BLaER1 (cell line): ENCODE measurements at regions not wholly inside any gene's neighbourhood (a gene's known extent, or its start where the extent isn't known, plus 50 kb on each side); places are given as distances from the start of the nearest gene placed in this dataset.

Experiments
- H3K27ac ChIP-seq: shearing (Covaris generic); formaldehyde crosslinking; 2 replicates; pipeline ENCODE4 v1.8.1; 2022
- H3K27me3 ChIP-seq: shearing (Covaris generic); formaldehyde crosslinking; 2 replicates; pipeline ENCODE4 v1.8.1; 2022
- H3K36me3 ChIP-seq: shearing (Covaris generic); formaldehyde crosslinking; 2 replicates; pipeline ENCODE4 v1.8.1; 2022
- H3K4me1 ChIP-seq: shearing (Covaris generic); formaldehyde crosslinking; 2 replicates; pipeline ENCODE4 v1.8.1; 2022
- H3K4me2 ChIP-seq: shearing (Covaris generic); formaldehyde crosslinking; 2 replicates; pipeline ENCODE4 v1.8.1; 2022
- H3K4me3 ChIP-seq: shearing (Covaris generic); formaldehyde crosslinking; 2 replicates; pipeline ENCODE4 v1.8.1; 2022
- H3K9ac ChIP-seq: shearing (Covaris generic); formaldehyde crosslinking; 2 replicates; pipeline ENCODE4 v1.8.1; 2022
- H3K9me3 ChIP-seq: shearing (Covaris generic); formaldehyde crosslinking; 2 replicates; pipeline ENCODE4 v1.8.1; 2022
- H4K20me1 ChIP-seq: shearing (Covaris generic); formaldehyde crosslinking; 2 replicates; pipeline ENCODE4 v1.8.1; 2022
- Cebpa-rat ChIP-seq: shearing (Covaris generic); IDR thresholded peaks from 2 replicates; pipeline ENCODE4 v1.8.1; 2022

DNA sequence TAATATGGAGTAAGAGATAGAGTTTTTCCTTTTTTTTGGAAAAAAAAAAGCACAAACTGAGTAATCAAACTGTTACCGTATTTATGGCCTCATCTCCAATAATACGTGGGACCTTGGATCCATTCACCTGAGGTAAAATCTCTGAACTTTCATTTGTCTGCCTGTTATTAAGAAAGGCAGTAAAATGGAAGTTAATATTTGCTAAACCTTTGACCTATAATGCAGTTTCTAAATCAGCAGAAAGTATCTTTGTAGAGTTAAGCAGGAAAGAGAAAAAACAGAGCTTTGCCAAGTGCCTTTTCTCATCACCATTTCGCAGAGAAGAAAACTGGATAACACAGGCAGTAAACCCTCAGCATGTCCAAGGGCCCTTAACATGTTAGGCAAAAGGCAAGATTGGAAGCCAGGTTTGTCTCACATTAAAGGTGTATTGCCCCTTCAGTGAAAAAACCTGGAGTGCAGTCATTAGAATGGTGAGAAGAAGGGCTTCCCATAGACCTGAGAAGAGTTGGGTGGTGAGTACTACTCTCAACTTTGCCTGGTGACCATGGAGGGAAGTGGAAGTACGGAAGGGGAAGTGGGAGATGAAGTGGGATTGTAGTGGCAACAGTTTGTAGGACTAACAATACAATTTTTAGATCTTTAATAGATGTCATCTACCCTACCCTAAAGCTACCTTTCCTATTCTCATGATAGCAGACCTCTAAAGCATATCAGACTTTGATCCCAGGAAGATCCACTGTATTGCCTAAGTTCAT, 65.4 kb upstream of the GRAMD2B start:
- no peaks in the 10 kb centered on the region for H3K9me3 ChIP-seq
- H4K20me1 ChIP-seq: no peaks in the 10 kb centered on the region
- no peak overlapping the region for H3K4me3 ChIP-seq
- H3K9ac ChIP-seq: no peak overlapping the region
- no peak for TF ChIP-seq Cebpa-rat
- H3K27me3 ChIP-seq: no peaks in the 10 kb centered on the region
- peaks cover 14% of the 10 kb centered on the region for H3K4me1 ChIP-seq
- no peak overlapping the region for H3K4me2 ChIP-seq
- H3K27ac ChIP-seq: no peak overlapping the region
- no peaks in the 10 kb centered on the region for H3K36me3 ChIP-seq

DNA sequence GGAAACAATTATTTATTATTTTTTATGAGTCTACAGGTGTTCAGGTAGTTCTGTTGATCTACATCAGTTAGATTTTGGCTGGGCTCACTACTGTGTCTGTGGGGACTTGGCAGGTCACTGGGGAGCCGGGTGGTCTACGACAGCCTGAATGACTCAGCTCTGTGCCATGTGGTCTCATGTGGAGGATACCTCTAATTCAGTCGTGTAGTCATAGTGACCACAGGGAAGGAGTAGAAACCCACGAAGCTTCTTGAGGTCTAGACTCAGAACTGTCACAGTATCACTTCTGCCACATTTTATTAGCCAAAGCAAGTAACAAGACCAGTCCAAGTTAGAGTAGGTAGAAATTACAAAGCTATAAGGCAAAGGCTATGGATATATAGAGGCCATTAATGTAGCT, 64.7 kb upstream of the GRAMD2B start:
- no peak overlapping the region for H3K27ac ChIP-seq
- H3K27me3 ChIP-seq: no peaks in the 10 kb centered on the region
- no peak overlapping the region for H3K9ac ChIP-seq
- no peaks in the 10 kb centered on the region for H4K20me1 ChIP-seq
- H3K4me1 ChIP-seq: peaks cover 14% of the 10 kb centered on the region
- no peak overlapping the region for H3K4me3 ChIP-seq
- TF ChIP-seq Cebpa-rat: no peak
- no peak overlapping the region for H3K4me2 ChIP-seq
- H3K36me3 ChIP-seq: no peaks in the 10 kb centered on the region
- no peaks in the 10 kb centered on the region for H3K9me3 ChIP-seq

DNA sequence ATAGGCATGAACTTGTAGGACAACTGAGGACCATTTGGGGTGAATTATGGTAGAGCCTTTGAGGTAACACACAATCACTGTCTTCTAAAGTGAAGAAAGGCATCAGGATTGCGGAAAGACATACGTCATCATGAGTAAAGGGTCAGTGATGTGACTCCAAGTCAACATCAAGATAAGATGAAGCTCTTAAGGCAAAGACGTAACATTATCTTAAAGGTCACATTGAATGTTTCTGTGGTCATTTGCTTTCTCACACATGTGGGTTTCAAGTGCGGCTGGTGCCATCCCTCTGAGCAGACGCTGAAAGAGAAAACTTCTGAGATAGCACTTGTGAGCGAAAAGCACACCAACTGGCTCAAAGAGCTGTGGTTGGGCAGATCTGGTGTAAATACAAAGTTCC, 63.3 kb upstream of the GRAMD2B start:
- H3K4me2 ChIP-seq: no peak overlapping the region

DNA sequence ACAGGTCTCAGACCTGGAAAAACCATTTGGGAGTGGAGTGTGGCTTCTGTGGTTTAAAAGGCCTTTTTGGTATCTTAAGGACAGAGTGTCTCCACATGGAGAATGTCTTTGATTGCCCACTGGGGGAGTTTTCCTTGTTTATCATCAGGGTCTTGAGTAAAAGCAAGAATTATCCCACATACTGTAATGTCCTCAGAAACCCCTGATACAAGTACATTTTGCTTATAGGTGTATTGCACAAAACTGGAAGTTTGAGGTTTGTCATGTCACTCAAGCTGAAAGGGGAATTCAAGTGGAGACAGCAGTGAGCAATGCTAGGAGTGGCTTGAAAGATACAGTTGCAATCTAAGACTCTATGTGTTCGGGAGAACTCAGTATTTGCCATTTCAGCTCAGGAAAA, 62.7 kb upstream of the GRAMD2B start:
- Histone ChIP-seq H3K27ac (no peak overlapping the region), H3K4me3 (no peak overlapping the region), H3K4me1 (no peaks in the 10 kb centered on the region), H3K9me3 (no peaks in the 10 kb centered on the region), H3K4me2 (no peak overlapping the region), H3K9ac (no peak overlapping the region), H3K27me3 (no peaks in the 10 kb centered on the region), H4K20me1 (no peaks in the 10 kb centered on the region), H3K36me3 (no peaks in the 10 kb centered on the region)
- no peak for TF ChIP-seq Cebpa-rat

More for the DNA sequence above, 63.3 kb upstream of the GRAMD2B start:
- TF ChIP-seq Cebpa-rat: no peak
- no peaks in the 10 kb centered on the region for H3K36me3 ChIP-seq
- H3K4me3 ChIP-seq: no peak overlapping the region
- H3K27me3 ChIP-seq: no peaks in the 10 kb centered on the region
- no peaks in the 10 kb centered on the region for H3K9me3 ChIP-seq
- no peaks in the 10 kb centered on the region for H4K20me1 ChIP-seq
- no peak overlapping the region for H3K27ac ChIP-seq
- H3K4me1 ChIP-seq: peaks cover 4% of the 10 kb centered on the region
- no peak overlapping the region for H3K9ac ChIP-seq

DNA sequence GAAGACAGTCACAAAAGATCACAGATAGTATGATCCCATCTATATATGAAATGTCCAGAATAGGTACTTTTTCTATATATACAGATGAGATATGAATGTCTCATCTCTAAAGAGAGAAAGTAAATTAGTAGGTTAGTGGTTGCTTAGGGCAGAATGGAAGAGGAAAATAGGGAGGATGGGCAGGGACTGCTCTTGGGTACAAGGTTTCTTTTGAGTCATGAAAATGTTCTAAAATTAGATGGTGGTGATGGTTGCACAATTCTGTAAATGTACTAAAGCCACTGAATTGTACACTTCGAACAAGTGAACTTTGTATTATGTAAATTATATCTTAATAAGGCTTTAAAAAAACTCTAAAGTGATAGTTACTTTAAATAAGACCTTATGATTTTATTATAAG, 59.6 kb upstream of the GRAMD2B start:
- H3K27ac ChIP-seq: no peak overlapping the region
- H3K4me2 ChIP-seq: no peak overlapping the region
- no peak overlapping the region for H3K4me3 ChIP-seq
- H3K9me3 ChIP-seq: no peaks in the 10 kb centered on the region
- H3K36me3 ChIP-seq: no peaks in the 10 kb centered on the region
- H3K27me3 ChIP-seq: no peaks in the 10 kb centered on the region
- H3K4me1 ChIP-seq: 0 out of 2 replicates have a peak, but pooled peaks cover 5% of the 10 kb centered on the region
- no peak overlapping the region for H3K9ac ChIP-seq
- no peaks in the 10 kb centered on the region for H4K20me1 ChIP-seq
- no peak for TF ChIP-seq Cebpa-rat

DNA sequence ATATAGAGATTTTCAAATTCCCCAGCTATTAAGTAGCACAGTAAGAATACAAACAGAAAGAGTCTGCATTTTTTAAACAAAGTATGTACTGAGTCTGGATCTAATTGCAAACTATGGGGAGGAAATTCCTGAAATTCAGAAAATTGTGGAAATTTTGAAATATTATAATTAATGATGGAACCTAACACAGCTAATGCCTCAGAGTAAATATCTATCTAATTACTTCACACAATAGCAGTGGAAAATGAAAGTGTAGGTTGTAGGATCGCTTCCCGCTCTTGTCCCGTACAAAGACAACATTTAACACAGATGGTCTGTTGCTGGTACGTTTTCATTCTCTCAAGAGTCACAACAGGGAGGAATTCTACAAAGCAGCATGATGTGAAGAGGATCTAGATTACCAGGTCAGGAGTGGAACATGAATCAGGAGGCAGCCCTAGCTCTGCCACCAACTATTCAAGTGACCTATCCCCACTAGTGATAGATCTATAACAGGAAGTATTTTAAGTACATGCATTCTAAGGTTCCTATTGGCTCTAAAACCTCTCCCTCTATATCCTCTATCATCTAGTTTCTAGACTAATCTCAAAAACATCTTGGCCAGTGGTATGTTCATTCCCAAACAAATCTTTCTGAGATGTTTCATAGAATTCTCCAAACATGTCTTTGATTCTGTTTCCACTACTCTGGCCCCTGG, 58.9 kb upstream of the GRAMD2B start:
- H3K4me3 ChIP-seq: no peak overlapping the region
- no peaks in the 10 kb centered on the region for H4K20me1 ChIP-seq
- H3K9me3 ChIP-seq: no peaks in the 10 kb centered on the region
- no peaks in the 10 kb centered on the region for H3K36me3 ChIP-seq
- H3K4me2 ChIP-seq: no peak overlapping the region
- H3K27me3 ChIP-seq: no peaks in the 10 kb centered on the region
- 0 out of 2 replicates have a peak, but pooled peaks cover 5% of the 10 kb centered on the region for H3K4me1 ChIP-seq
- no peak overlapping the region for H3K9ac ChIP-seq
- no peak for TF ChIP-seq Cebpa-rat
- H3K27ac ChIP-seq: no peak overlapping the region

DNA sequence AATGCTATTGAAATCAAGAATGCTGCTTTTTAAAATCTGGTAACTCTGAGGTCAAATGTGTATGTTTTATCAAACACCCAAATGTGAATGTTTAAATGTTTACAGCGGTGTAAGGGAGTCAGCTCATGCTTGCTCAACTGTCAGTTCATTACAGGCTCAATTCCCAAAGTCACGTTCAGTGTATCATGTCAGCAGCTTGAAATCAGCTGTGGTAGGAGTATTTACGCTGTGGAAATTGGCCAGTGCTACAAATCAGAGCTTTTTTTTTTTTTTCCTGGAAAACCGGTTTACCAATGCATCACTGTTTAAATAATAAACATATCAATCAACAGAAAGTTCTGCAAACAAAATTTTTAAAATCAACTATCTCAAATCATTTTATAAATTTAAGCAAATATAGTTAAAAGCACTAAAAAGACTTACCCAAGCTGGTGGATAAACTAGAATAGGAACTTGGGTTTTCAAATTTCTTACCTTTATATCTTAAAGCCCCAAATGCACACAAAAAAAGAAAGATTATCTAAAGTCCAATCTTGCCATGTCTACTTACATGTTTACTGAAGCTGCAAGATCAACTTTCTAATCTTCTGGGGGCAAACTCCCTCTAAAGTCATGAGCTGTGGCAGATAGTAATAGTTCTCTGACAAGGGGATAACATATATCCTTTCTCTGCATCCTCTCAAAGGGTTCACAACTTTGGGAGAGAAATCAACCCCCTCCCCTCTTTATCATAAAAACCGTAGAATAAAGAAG, 57.6 kb upstream of the GRAMD2B start:
- Histone ChIP-seq H3K4me3 (no peak overlapping the region), H4K20me1 (no peaks in the 10 kb centered on the region), H3K4me2 (no peak overlapping the region), H3K27me3 (no peaks in the 10 kb centered on the region), H3K9ac (no peak overlapping the region), H3K36me3 (no peaks in the 10 kb centered on the region), H3K4me1 (0 out of 2 replicates have a peak, but pooled peaks cover 5% of the 10 kb centered on the region), H3K27ac (no peak overlapping the region), H3K9me3 (no peaks in the 10 kb centered on the region)
- no peak for TF ChIP-seq Cebpa-rat

DNA sequence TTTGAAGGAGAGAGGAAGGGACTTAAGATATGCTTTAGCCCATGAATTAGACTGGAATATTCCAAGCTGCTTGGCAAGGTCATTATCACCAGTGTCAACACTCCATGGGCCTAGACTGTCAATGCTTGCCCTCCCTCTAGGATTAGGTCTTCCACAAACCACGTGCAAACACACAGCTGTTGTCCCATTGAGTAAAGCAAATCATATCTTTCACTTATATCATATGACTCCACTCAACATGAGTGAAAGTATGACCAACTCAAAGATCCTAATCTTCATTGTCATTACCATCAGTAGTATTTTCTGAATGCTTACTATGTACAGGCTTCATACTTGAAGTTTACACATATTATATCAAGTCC, 57.0 kb upstream of the GRAMD2B start:
- no peak overlapping the region for H3K4me2 ChIP-seq
- no peaks in the 10 kb centered on the region for H3K9me3 ChIP-seq
- H3K4me1 ChIP-seq: 0 out of 2 replicates have a peak, but pooled peaks cover 5% of the 10 kb centered on the region

DNA sequence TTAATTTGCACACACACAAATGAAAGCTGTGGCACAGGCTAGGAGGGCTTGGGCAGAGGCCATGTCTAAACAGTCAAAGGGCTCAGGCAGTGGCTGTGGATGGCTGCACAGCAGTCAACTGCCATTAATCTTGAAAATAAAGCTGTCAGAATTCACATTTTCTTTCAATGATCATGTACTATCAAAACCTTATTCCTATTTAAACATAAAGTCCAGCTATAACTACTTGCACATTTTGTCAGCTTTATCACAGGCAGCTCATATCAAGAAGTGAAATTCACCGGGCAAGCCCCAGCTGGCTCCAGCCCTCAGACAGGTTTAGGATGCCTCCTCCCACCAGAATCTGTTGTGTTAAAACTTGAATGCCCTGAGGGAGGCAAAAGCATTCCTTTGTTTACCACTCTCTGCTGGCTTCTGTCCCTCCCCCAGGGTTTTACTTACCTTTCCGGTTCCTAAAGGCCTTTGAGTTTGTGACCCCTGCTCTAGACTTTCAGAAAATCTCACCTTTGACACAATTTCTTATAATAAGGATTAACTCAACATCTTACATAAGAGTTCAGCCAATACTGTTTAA, 54.9 kb upstream of the GRAMD2B start:
- Histone ChIP-seq H3K27me3 (no peaks in the 10 kb centered on the region), H3K4me1 (peaks cover 10% of the 10 kb centered on the region), H3K4me3 (no peak overlapping the region), H4K20me1 (no peaks in the 10 kb centered on the region), H3K36me3 (no peaks in the 10 kb centered on the region), H3K27ac (no peak overlapping the region), H3K4me2 (no peak overlapping the region), H3K9ac (no peak overlapping the region), H3K9me3 (no peaks in the 10 kb centered on the region)
- TF ChIP-seq Cebpa-rat: no peak

More for the DNA sequence above, 57.0 kb upstream of the GRAMD2B start:
- Histone ChIP-seq H3K9ac (no peak overlapping the region), H3K4me3 (no peak overlapping the region), H3K27ac (no peak overlapping the region), H4K20me1 (no peaks in the 10 kb centered on the region), H3K27me3 (no peaks in the 10 kb centered on the region), H3K36me3 (no peaks in the 10 kb centered on the region)
- no peak for TF ChIP-seq Cebpa-rat
